AG08396 (cell line): ENCODE measurements at regions not wholly inside any gene's neighbourhood (a gene's known extent, or its start where the extent isn't known, plus 50 kb on each side); places are given as distances from the start of the nearest gene placed in this dataset.
A peak's percentile ranks its signal among the peaks of the same experiment; 100 is the strongest.

ENCODE experiments used
- DNase-seq: peaks from one replicate; pipeline ENCODE4 v3.0.0; 2012; ENCODE audit warnings: low spot score, mixed read lengths

DNA sequence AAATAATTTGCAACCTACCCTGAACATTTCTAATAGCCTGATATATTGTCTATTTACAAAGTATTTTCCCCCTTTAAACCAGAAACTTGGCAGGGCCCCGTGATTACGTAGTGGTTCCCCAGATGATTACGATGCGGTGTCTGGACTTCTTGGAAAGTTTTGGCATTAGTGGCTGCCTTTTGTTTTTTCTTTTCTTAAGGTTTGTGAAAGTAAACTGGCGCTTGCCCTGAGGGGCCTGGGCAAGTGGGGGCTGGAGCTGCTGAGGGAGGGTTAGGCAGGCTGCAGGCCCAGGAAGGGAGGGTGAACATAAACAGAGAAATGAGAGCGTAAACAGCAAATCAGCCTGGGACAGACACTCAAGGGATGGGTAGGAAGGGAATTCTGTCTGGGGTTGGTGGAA lies 123.6 kb upstream of the MSX1 start:
- DNase-seq, result peak; percentile 12

GRCh38 chr4:4735136-4735750 lies 124.2 kb upstream of the MSX1 start:
- no peak for DNase-seq

DNA sequence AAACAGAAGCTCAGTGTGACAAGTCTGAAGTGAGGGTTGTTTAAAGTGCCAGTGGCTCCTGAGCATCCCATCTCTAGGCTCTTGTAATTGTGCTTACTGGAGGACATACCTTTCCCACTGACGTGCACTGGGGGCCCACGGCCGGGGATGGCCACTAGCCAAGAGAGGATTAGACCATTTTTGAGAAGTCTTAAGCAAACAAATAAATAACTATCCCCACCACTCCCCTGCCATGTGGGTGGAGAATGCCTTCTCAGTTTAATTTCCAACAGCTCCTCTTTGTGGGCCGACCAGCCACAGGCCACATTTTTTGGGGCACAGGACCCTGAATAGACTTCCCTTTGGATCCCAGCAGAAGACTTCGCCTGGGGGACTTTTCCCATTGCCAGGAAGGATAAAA lies 125.0 kb upstream of the MSX1 start:
- DNase-seq, result no peak

- no peak for DNase-seq
Observed at GRCh38 chr4:4733663-4734062, 125.8 kb upstream of the MSX1 start.

DNA sequence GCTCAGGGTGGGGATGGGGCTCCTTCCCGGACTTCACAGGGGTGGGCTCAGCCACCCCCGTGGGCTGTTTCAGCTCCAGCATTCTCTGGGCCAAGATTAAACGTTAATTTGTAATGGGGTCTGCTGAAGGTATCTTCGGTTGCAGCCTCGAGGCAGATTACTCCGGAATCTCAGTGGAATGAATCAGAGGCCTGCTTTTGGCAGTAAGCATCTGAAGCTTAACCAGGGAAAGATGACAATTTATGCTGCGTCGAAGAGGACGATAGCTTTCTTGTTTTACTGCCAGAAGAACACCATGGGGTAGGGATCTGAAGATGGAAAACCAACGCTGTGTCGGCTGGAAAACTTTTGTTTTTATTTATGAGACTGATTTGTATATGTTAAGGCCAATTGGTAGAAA lies 129.2 kb upstream of the MSX1 start:
- no peak for DNase-seq

DNA sequence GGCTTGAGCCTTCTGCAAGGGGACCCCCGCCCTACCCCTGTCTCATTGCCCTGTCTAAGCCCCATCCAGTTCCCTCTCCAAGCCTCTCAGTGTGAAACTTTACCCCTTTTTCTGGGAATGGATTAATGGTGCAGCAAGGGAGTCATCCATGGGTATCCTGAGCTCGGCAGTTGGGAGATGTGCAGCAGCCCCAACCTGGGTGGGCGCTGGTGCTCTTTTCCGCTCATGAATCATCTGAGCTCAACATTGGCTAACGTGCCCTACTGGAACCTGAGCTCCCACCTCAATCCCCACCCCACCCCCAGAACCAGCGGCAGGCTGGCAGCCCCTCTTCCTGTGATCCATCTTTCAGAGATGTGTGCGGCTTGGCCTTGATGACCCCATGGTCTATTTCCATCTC lies 130.3 kb upstream of the MSX1 start:
- DNase-seq, result no peak

GRCh38 chr4:4727536-4727935 lies 131.9 kb upstream of the MSX1 start:
- no peak for DNase-seq

- DNase-seq, result no peak
Observed at GRCh38 chr4:4726051-4726450, 133.4 kb upstream of the MSX1 start.

GRCh38 chr4:4724321-4724720 lies 135.1 kb upstream of the MSX1 start:
- no peak for DNase-seq

DNA sequence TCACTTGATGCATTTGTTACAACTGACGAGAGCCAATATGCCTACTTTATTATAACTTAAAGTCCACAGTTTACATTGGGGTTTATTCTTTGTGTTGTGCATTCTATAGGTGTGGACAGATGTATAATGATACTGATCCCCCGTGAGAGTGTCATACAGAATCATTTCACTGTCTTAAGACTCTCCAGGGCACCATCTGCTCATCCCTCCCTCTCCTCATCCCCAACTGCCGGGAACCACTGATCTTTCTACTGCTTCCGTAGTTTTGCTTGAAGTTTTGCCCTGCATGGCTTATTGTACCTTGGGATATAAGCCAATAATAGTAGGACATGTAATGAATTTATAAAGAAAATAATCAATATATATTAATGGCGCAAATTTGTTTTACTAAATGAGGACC lies 137.8 kb upstream of the MSX1 start:
- no peak for DNase-seq

DNA sequence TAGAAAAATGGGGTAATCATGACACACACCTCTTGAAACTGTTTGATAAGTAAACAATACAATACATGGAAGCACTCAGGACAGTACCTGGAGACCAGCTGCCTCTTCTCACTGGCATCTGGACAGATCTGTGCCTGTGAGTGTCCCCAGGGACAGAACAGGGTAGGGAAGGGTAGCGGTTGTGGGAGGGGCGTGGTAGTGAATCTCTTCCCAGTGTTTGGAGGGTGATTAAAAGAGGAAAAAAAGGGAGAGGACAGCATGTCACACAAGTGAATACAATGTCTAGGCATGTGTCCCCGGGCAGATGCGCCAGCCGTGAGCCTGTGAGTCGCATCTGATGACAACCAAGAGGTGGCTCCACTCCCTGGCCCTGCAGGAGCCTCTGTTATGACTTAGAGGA lies 138.8 kb upstream of the MSX1 start:
- no peak for DNase-seq

GRCh38 chr4:4719436-4719835 lies 140.0 kb upstream of the MSX1 start:
- DNase-seq, result no peak

DNA sequence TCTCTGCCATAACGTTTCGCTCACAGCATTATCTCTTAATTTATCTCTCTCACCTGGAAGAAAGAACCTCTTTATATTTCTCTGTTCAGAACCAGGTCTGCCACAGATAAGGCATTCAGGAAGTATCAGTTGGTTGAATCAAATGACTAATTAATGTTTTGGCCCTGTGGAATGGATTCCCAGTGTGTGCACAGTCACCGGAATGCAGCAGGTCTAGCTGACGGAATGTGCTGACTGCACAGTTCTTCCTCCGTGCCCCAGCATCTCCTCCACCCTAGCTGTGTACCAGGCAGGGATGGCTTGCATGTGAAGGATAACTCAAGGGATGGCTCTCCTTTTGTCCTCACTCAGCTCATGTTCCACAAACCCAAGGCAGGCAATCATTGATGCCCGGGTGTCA lies 141.8 kb upstream of the MSX1 start:
- no peak for DNase-seq

DNA sequence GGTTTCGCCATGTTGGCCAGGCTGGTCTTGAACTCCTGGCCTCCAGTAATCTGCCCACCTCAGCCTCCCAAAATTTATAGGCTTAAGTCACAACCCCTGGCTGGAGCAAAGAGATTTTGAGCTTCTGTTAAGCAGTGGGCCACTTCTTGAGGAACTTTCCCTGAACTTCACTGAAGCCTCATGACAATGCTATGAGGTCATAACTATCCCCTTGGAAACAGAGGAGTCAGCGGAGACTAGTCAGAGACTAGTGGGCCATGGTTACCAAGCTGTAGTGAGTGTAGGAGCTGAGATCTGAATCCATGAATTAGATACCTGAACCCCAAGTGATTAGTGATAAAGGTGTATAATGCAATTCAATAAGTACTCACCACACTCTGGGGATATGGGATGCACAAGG lies 145.1 kb upstream of the MSX1 start:
- DNase-seq, result peak; percentile 34

GRCh38 chr4:4712800-4713528 lies 146.5 kb upstream of the MSX1 start:
- DNase-seq, result no peak

DNA sequence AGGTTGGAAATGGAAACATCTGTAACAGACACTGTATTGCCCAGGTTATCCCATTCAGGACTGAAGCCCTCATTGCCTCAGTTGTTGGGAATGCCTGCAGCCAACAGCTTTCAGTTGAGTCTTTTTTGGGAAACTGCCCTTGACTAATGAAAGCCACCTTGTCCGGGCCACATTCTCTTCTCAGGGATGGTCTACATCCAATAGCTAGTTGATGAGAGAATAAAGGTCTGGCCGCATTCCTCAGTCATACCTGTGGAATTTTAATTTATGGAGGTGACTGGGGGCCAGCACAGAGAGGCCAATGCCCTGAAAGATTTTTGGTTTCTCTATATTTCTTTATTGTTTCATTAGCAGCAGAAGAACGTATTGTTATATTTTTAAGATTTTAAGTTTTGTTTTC lies 147.6 kb upstream of the MSX1 start:
- DNase-seq, result no peak

- DNase-seq, result no peak
Observed at GRCh38 chr4:4709736-4710135, 149.7 kb upstream of the MSX1 start.

DNA sequence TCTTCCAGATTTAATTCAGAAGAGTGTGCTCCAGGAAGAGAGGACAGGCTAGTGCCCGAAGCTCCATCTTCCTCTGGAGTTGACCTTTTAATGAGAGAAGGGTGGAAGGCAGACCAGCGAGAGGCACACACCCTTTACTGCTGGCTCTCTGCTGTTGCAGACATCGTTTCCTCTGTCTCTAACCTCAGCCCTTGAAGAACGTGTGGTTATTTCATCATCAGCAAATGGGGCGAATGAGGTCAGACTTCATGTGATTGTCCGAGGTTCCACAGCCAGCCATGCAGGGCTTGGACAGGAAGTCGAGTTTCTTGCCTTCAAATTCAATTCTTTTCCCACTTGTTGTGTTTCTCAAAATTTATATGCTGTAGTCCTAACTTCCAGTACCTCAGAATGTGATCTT lies 155.2 kb upstream of the MSX1 start:
- no peak for DNase-seq

DNA sequence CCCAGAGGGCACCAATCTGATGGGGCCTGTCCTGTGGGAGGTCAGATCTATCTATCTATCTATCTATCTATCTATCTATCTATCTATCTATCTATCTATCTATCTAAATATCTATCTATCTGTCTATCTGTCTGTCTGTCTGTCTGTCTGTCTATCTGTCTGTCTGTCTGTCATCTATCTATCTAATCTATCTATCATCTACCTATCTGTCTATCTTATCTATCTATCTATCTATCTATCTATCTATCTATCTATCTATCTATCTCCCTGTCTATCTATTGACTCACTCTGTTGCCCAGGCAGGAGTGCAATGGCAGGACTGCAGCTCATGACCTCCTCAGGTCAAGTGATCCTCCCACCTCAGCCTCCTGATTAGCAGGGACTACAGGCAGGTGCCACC lies 155.7 kb upstream of the STX18 start:
- DNase-seq, result no peak

GRCh38 chr4:4696530-4696929 lies 154.7 kb upstream of the STX18 start:
- no peak for DNase-seq

GRCh38 chr4:4695497-4695896 lies 153.6 kb upstream of the STX18 start:
- no peak for DNase-seq

DNA sequence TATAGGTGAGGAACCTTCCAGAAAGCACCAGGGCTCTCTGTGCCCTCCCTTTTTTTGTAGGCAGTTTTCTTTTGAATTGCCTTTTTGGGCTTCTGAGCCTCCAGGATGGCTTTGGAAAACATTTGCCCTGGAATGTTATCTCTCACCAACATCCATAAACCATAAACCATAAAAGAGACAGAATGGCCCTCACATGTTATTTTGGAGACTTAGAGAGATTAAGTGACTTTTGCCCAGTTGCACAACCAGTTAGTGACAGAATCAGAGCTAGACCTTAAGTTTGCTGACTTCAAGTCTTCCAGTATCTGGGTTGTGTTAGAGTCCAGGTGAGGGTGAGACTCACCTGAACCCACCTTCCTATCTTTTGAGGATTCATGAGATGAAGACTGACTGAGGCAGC lies 153.0 kb upstream of the STX18 start:
- DNase-seq, result no peak

DNA sequence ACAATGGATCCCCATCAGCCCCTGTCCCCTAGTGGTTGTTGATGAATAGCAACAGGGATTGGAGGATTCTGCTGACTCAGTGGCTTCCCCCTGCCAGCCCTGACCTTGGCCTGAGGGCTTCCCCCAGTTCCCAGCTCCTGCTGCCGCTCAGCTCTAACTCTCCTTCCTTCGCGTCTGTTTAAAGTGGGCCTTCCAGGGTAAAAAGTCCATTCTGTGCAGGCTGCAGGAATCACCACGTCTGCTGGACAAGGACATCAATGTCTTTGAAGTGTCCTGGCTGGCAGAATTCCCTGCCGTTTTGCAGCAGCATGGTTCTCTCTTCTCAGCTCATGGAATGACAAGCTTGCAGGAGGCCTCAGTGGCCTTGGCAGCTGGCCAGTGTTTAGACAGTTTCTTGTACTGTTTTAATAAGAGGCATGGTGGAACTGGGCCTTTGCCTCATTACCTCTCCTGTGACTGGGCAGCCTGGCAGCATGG lies 152.5 kb upstream of the STX18 start:
- DNase-seq, result peak; percentile 43

- DNase-seq, result no peak
Observed at GRCh38 chr4:4693755-4694295, 152.0 kb upstream of the STX18 start.
